ENCODE measurements at regions not wholly inside any gene's neighbourhood (a gene's known extent, or its start where the extent isn't known, plus 50 kb on each side); places are given as distances from the start of the nearest gene placed in this dataset.

DNA sequence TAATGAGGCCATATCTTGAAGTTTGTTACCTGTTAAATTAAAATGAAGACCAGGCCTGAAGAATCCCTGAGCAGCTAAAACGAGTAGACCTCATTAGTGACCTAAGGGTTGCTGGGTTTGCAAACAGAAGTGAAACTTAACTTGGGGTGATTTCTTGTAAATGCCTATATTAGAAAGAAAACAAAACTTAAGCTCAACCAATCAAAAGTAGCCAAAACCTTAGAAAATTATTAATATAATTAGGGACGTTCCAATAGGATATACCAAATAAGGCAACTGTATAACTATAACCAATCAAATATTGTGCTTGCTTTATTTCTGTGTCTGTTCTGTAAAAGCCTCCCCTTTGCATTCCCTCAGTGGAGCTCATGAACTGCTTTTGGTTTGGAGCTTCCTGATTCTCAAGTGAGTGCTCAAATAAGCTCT lies 137.9 kb upstream of the VRK2 start:
- no peak overlapping the region for H3K27ac ChIP-seq (ENCODE audit: low read depth, low read length)
- no peak for TF ChIP-seq CTCF (IDR thresholded peaks at IDR 0.05; ENCODE audit: insufficient read depth, low read length, poor library complexity, severe bottlenecking)
- no peak for TF ChIP-seq EZH2phosphoT487 (conservative IDR thresholded peaks at IDR 0.05; ENCODE audit: low read length)
- no peaks in the 10 kb centered on the region for H4K20me1 ChIP-seq (ENCODE audit: low read depth, low read length)
- H2AFZ ChIP-seq (ENCODE audit: low read depth, low read length, severe bottlenecking): no peak overlapping the region
- no peak overlapping the region for H3K9ac ChIP-seq (ENCODE audit: low read length)
- H3K36me3 ChIP-seq (ENCODE audit: low read length): no peaks in the 10 kb centered on the region
- no peaks in the 10 kb centered on the region for H3K9me3 ChIP-seq (ENCODE audit: insufficient read depth, low read length)
- H3K4me3 ChIP-seq (ENCODE audit: insufficient read depth, low read length, poor library complexity, severe bottlenecking): no peak overlapping the region
- no peaks in the 10 kb centered on the region for H3F3A ChIP-seq (ENCODE audit: insufficient read depth)
- no peaks in the 10 kb centered on the region for H3K27me3 ChIP-seq (ENCODE audit: low read length)
- H3K79me2 ChIP-seq (ENCODE audit: insufficient read depth, low read length): no peaks in the 10 kb centered on the region
- H3K9me2 ChIP-seq (replicated peaks; ENCODE audit: insufficient read depth, low read length): no peaks in the 10 kb centered on the region
- no peak overlapping the region for H3K4me2 ChIP-seq (ENCODE audit: low read depth, low read length, poor library complexity, severe bottlenecking)

DNA sequence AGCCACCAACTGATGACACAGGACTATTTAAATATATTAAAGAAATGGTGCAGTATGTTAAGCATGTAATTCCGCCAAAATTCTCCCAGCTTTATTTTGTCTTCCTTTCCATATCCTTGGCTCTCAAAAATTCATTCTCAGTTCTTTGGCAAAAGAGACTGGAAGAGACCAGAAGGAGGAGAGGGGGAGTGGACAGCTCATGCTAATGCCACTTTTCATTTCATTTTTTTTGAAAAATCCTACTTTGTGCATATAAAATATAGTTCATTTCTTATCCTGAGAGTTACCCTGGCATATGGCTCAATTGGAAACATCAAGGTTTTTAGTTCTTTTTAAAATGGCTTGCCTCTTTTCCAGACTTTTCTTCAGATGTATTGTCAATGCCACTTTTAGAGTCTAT lies 128.5 kb upstream of the VRK2 start:
- Histone ChIP-seq H3K9ac (ENCODE audit: low read length) (no peak overlapping the region), H3K79me2 (ENCODE audit: insufficient read depth, low read length) (no peaks in the 10 kb centered on the region), H2AFZ (ENCODE audit: low read depth, low read length, severe bottlenecking) (no peak overlapping the region), H3K36me3 (ENCODE audit: low read length) (no peaks in the 10 kb centered on the region), H3K4me2 (ENCODE audit: low read depth, low read length, poor library complexity, severe bottlenecking) (no peak overlapping the region), H3K4me3 (ENCODE audit: insufficient read depth, low read length, poor library complexity, severe bottlenecking) (no peak overlapping the region), H3F3A (ENCODE audit: insufficient read depth) (no peaks in the 10 kb centered on the region), H3K9me3 (ENCODE audit: insufficient read depth, low read length) (no peaks in the 10 kb centered on the region), H3K9me2 (replicated peaks; ENCODE audit: insufficient read depth, low read length) (no peaks in the 10 kb centered on the region), H3K27me3 (ENCODE audit: low read length) (no peaks in the 10 kb centered on the region), H4K20me1 (ENCODE audit: low read depth, low read length) (no peaks in the 10 kb centered on the region), H3K27ac (ENCODE audit: low read depth, low read length) (no peak overlapping the region)
- TF ChIP-seq EZH2phosphoT487 (conservative IDR thresholded peaks at IDR 0.05; ENCODE audit: low read length): no peak
- no peak for TF ChIP-seq CTCF (IDR thresholded peaks at IDR 0.05; ENCODE audit: insufficient read depth, low read length, poor library complexity, severe bottlenecking)

GRCh38 chr2:57920342-57920939 lies 126.2 kb upstream of the VRK2 start:
- no peaks in the 10 kb centered on the region for H4K20me1 ChIP-seq (ENCODE audit: low read depth, low read length)

More at GRCh38 chr2:57920342-57920939, 126.2 kb upstream of the VRK2 start:
- Histone ChIP-seq H3K79me2 (ENCODE audit: insufficient read depth, low read length) (no peaks in the 10 kb centered on the region), H3K4me2 (ENCODE audit: low read depth, low read length, poor library complexity, severe bottlenecking) (no peak overlapping the region), H3F3A (ENCODE audit: insufficient read depth) (no peaks in the 10 kb centered on the region), H3K4me3 (ENCODE audit: insufficient read depth, low read length, poor library complexity, severe bottlenecking) (no peak overlapping the region), H3K27me3 (ENCODE audit: low read length) (no peaks in the 10 kb centered on the region), H3K9me3 (ENCODE audit: insufficient read depth, low read length) (no peaks in the 10 kb centered on the region), H3K36me3 (ENCODE audit: low read length) (no peaks in the 10 kb centered on the region), H3K9ac (ENCODE audit: low read length) (no peak overlapping the region), H3K27ac (ENCODE audit: low read depth, low read length) (no peak overlapping the region), H2AFZ (ENCODE audit: low read depth, low read length, severe bottlenecking) (no peak overlapping the region), H3K9me2 (replicated peaks; ENCODE audit: insufficient read depth, low read length) (no peaks in the 10 kb centered on the region)
- TF ChIP-seq CTCF (IDR thresholded peaks at IDR 0.05; ENCODE audit: insufficient read depth, low read length, poor library complexity, severe bottlenecking) (no peak), EZH2phosphoT487 (conservative IDR thresholded peaks at IDR 0.05; ENCODE audit: low read length) (no peak)

Data from SU-DHL-6 (cell line).